Dermis microvascular lymphatic vessel endothelial cell (primary cell): ENCODE measurements at regions not wholly inside any gene's neighbourhood (a gene's known extent, or its start where the extent isn't known, plus 50 kb on each side); places are given as distances from the start of the nearest gene placed in this dataset.
A peak's percentile ranks its signal among the peaks of the same experiment; 100 is the strongest.
"Not testable (repeated sequence)": the region's sequence is repeated elsewhere in the genome, so short reads cannot be mapped to it uniquely, and the experiment has no call there.

Source experiments
- DNase-seq, 2 donors: peaks; one replicate each; pipeline versions ENCODE4 v3.0.0 to v3.0.0-alpha.2; 2010; ENCODE audit warnings: low read depth in 2 of 2

- DNase-seq = no peak
Measured at GRCh38 chr14:58985786-58986185, 202.7 kb upstream of the DAAM1 start.

- no peak for DNase-seq
Measured at GRCh38 chr14:58987591-58987990, 200.9 kb upstream of the DAAM1 start.

GRCh38 chr14:58992935-58993334, 195.5 kb upstream of the DAAM1 start:
- no peak for DNase-seq

- DNase-seq = no peak
Measured at GRCh38 chr14:58994130-58994529, 194.3 kb upstream of the DAAM1 start.

GRCh38 chr14:59004012-59004411, 184.5 kb upstream of the DAAM1 start:
- no peak for DNase-seq

GRCh38 chr14:59006179-59006578, 182.3 kb upstream of the DAAM1 start:
- DNase-seq = not testable (repeated sequence)

- DNase-seq = no peak
Measured at GRCh38 chr14:59009967-59010366, 178.5 kb upstream of the DAAM1 start.

GRCh38 chr14:59013672-59014298, 174.7 kb upstream of the DAAM1 start:
- DNase-seq = peak in 1 of 2 donors; percentile 9

GRCh38 chr14:59015482-59015881, 173.0 kb upstream of the DAAM1 start:
- no peak for DNase-seq

- no peak for DNase-seq
Measured at GRCh38 chr14:59017285-59017965, 171.0 kb upstream of the DAAM1 start.

- no peak for DNase-seq
Measured at GRCh38 chr14:59018460-59018859, 170.0 kb upstream of the DAAM1 start.

GRCh38 chr14:59018978-59019377, 169.5 kb upstream of the DAAM1 start:
- DNase-seq = peak in 1 of 2 donors; percentile 5

- DNase-seq = peak in 1 of 2 donors; percentile 23
Measured at GRCh38 chr14:59020382-59020781, 168.1 kb upstream of the DAAM1 start.

GRCh38 chr14:59022144-59022543, 166.3 kb upstream of the DAAM1 start:
- peak in 1 of 2 donors; percentile 11 for DNase-seq

GRCh38 chr14:59026081-59026480, 162.4 kb upstream of the DAAM1 start:
- DNase-seq = no peak

GRCh38 chr14:59026640-59027039, 161.8 kb upstream of the DAAM1 start:
- not testable (repeated sequence) for DNase-seq

- DNase-seq = peak; percentile 31 to 64
Measured at GRCh38 chr14:59028476-59029202, 159.8 kb upstream of the DAAM1 start.

GRCh38 chr14:59032826-59033225, 155.6 kb upstream of the DAAM1 start:
- DNase-seq = no peak

- DNase-seq = no peak
Measured at GRCh38 chr14:59036134-59036533, 152.3 kb upstream of the DAAM1 start.

GRCh38 chr14:59037086-59037485, 151.4 kb upstream of the DAAM1 start:
- DNase-seq = no peak

- DNase-seq = no peak
Measured at GRCh38 chr14:59037620-59038019, 150.8 kb upstream of the DAAM1 start.

- DNase-seq = no peak
Measured at GRCh38 chr14:59038746-59039145, 149.7 kb upstream of the DAAM1 start.

- DNase-seq = no peak
Measured at GRCh38 chr14:59041308-59041707, 147.2 kb upstream of the DAAM1 start.
